Stomach (tissue), 8 donors: ENCODE measurements at regions not wholly inside any gene's neighbourhood (a gene's known extent, or its start where the extent isn't known, plus 50 kb on each side); places are given as distances from the start of the nearest gene placed in this dataset.

Experiments
- DNase-seq, 2 donors: peaks; one replicate each; pipeline versions ENCODE4 v3.0.0 to v3.0.0-alpha.2; 2013 to 2019
- H3K27ac ChIP-seq, 5 donors: fragments of 200-600 bp in 4 of 5; sonication (generic) in 4 of 5; one replicate each; pipeline ENCODE4 v1.5.1; 2013 to 2019; ENCODE audit warnings: mild to moderate bottlenecking in 1 of 5, moderate library complexity in 1 of 5
- H3K27me3 ChIP-seq, 3 donors: fragments of 200-600 bp; sonication (generic); one replicate each; pipeline ENCODE4 v1.5.1; 2017 to 2019; ENCODE audit warnings: mixed run types in 1 of 3
- H3K36me3 ChIP-seq, 4 donors: fragments of 200-600 bp; sonication (generic); 1 replicate in 3 of 4; 2 replicates in 1 of 4; pipeline ENCODE4 v1.5.1; 2016 to 2019
- H3K4me1 ChIP-seq, 4 donors: fragments of 200-600 bp; sonication (generic); one replicate each; pipeline ENCODE4 v1.5.1; 2016 to 2019
- H3K4me3 ChIP-seq, 4 donors: fragments of 200-600 bp; sonication (generic) in 3 of 4; one replicate each; pipeline ENCODE4 v1.5.1; 2016 to 2019; ENCODE audit warnings: mild to moderate bottlenecking in 1 of 4
- H3K9me3 ChIP-seq, 4 donors: fragments of 200-600 bp; sonication (generic); one replicate each; pipeline ENCODE4 v1.5.1; 2016 to 2019
- CTCF ChIP-seq, 7 experiments: fragments of 450-650 bp in 4 of 7; fragments of 200-600 bp in 3 of 7; sonication (generic) in 3 of 7; IDR thresholded peaks; one replicate each; pipeline ENCODE4 v1.5.1; 2016 to 2019; ENCODE audit warnings: antibody characterized with exemption in 7 of 7, control low read depth in 2 of 7, mild to moderate bottlenecking in 1 of 7
- EP300 ChIP-seq: sonication (generic); formaldehyde crosslinking; IDR thresholded peaks from one replicate; pipeline ENCODE4 v1.6.1; 2017; ENCODE audit warnings: antibody characterized with exemption
- POLR2A ChIP-seq, 4 donors: fragments of 450-650 bp; IDR thresholded peaks; one replicate each; pipeline ENCODE4 v1.6.1; 2016; ENCODE audit warnings: antibody characterized with exemption in 4 of 4, control low read depth in 2 of 4, mild to moderate bottlenecking in 1 of 4, moderate library complexity in 1 of 4
- POLR2AphosphoS5 ChIP-seq, 3 donors: sonication (generic); formaldehyde crosslinking; IDR thresholded peaks; one replicate each; pipeline ENCODE4 v1.6.1; 2016; ENCODE audit warnings: antibody characterized with exemption in 3 of 3
- WGBS, 5 donors: extraction: QIAGEN DNeasy Blood & Tissue Kit in 3 of 5; methylation state at CpG; one replicate each; pipeline versions ENCODE4 v1.1.5 to v1.1.7; 2013 to 2018; 5-methylcytosine and 5-hydroxymethylcytosine counted together
- intact Hi-C: fragments of 100-400 bp; cut with DNase I; formaldehyde crosslinking; loops from one replicate; pipeline ENCODE4 v1.15.1; 2023; ENCODE audit warnings: low total_unique reads
- donor health status: healthy with polysubstance abuse.
- donor health status: Bipolar disorder and iron deficiency.
- donor health status: healthy.

DNA sequence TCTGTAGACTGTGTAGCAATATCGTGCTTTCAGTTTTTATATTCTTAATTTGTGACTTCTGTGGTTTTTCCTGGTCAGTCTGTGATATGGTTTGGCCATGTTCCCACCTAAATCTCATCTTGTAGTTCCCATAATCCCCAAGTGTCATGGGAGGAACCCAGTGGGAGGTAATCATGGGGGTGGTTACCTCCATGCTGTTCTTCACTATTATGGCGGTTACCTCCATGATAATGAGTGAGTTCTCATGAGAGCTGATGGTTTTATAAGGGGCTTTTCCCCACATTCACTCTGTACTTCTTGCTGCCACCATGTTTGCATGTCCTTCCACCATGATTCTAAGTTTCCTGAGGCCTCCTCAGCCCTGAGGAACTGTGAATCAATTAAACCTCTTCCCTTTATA, 169.8 kb downstream of the LEPR start:
- no peaks in the 10 kb centered on the region for H3K36me3 ChIP-seq
- no peaks in the 10 kb centered on the region for H3K27me3 ChIP-seq
- no peaks in the 10 kb centered on the region for H3K4me1 ChIP-seq
- H3K27ac ChIP-seq = no peak overlapping the region
- TF ChIP-seq POLR2AphosphoS5 (IDR thresholded peaks at IDR 0.05) (no peak), POLR2A (IDR thresholded peaks at IDR 0.05) (no peak), CTCF (IDR thresholded peaks at IDR 0.05) (no peak), EP300 (no peak)
- DNase-seq = no peak
- intact Hi-C loops = no loop called here
- no peak overlapping the region for H3K4me3 ChIP-seq
- WGBS, 5 donors = 88 to 97% (median 94%) methylated on average over 2 of the region's 2 CpGs
- H3K9me3 ChIP-seq = no peaks in the 10 kb centered on the region

- Histone ChIP-seq H3K27me3 (no peaks in the 10 kb centered on the region), H3K36me3 (peaks cover 0 to 5% (median 0%) of the 10 kb centered on the region in 4 donors), H3K27ac (no peak overlapping the region), H3K4me3 (no peak overlapping the region), H3K4me1 (no peaks in the 10 kb centered on the region), H3K9me3 (no peaks in the 10 kb centered on the region)
- WGBS, 5 donors = 85 to 96% (median 90%) methylated on average over 2 of the region's 2 CpGs
- intact Hi-C loops = no loop called here
- no peak for DNase-seq
- no peak for TF ChIP-seq POLR2AphosphoS5 (IDR thresholded peaks at IDR 0.05)
- TF ChIP-seq POLR2A (IDR thresholded peaks at IDR 0.05) = no peak
- TF ChIP-seq CTCF (IDR thresholded peaks at IDR 0.05) = no peak
- TF ChIP-seq EP300 = no peak
Observed at GRCh38 chr1:65593516-65593915, 173.0 kb downstream of the LEPR start.

DNA sequence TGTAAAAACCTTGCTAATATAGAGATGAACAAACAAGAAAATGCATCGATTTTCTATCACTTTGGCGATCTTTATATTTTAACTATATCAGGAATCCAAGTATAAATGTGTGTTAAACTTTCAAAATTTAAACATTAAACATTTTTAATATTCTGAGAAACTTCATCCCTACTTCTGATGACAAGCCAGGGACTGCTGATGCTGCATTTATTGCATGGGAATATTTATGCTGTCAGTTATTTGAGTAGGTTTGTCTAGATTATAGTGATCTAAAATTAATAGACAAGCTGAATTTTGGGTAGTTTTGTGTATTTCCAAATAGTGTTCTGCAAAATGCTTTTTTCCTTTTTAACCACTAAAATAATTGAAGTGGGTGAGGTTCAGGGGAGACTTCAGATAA, 175.3 kb downstream of the LEPR start:
- no peaks in the 10 kb centered on the region for H3K27me3 ChIP-seq
- TF ChIP-seq POLR2A (IDR thresholded peaks at IDR 0.05) = no peak
- TF ChIP-seq CTCF (IDR thresholded peaks at IDR 0.05) = no peak
- no peak for TF ChIP-seq EP300
- no peak for TF ChIP-seq POLR2AphosphoS5 (IDR thresholded peaks at IDR 0.05)
- H3K4me3 ChIP-seq = no peak overlapping the region
- 93 to 100% (median 95%) methylated on average over 2 of the region's 2 CpGs for WGBS, 5 donors
- peaks cover 0 to 5% (median 0%) of the 10 kb centered on the region in 4 donors for H3K36me3 ChIP-seq
- H3K27ac ChIP-seq = no peak overlapping the region
- intact Hi-C loops = no loop called here
- no peak for DNase-seq
- no peaks in the 10 kb centered on the region for H3K9me3 ChIP-seq
- H3K4me1 ChIP-seq = no peaks in the 10 kb centered on the region

- 89 to 97% (median 97%) methylated on average over 2 of the region's 2 CpGs for WGBS, 5 donors
- TF ChIP-seq POLR2AphosphoS5 (IDR thresholded peaks at IDR 0.05) (no peak), CTCF (IDR thresholded peaks at IDR 0.05) (no peak), EP300 (no peak)
- Histone ChIP-seq H3K9me3 (no peaks in the 10 kb centered on the region), H3K4me1 (no peaks in the 10 kb centered on the region), H3K4me3 (no peak overlapping the region), H3K27ac (no peak overlapping the region), H3K36me3 (peaks cover 0 to 5% (median 0%) of the 10 kb centered on the region in 4 donors), H3K27me3 (no peaks in the 10 kb centered on the region)
- intact Hi-C loops = no loop called here
- DNase-seq = no peak
Observed at GRCh38 chr1:65596768-65597167, 176.3 kb downstream of the LEPR start.
